ENCODE measurements at regions not wholly inside any gene's neighbourhood (a gene's known extent, or its start where the extent isn't known, plus 50 kb on each side); places are given as distances from the start of the nearest gene placed in this dataset.

DNA sequence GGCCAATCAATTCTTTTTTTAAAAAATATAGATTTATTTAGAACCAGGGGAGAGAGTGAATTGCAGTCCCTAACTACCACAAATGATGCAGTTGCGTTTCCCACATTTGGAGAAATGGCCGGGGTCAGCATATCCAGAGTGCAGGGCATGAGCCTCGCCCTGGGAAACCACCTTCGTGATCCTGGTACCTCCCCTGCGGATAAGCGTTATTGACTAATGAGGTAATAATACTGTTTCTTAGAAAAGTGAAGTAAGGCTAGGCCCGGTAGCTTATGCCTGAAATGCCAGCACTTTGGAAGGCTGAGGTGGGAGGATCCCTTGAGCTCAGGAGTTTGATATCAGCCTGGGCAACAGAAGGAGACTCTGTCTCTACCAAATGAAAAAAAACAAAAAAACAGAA is 111.5 kb upstream of the SLC45A1 start:
- H4K20me1 ChIP-seq (ENCODE audit: control insufficient read depth, insufficient read depth, low read depth, low read length), result no peaks in the 10 kb centered on the region
- no peaks in the 10 kb centered on the region for H3K4me1 ChIP-seq (ENCODE audit: control insufficient read depth, low read length)
- no peaks in the 10 kb centered on the region for H3F3A ChIP-seq (ENCODE audit: control insufficient read depth, insufficient read depth)
- no peak overlapping the region for H3K4me3 ChIP-seq (ENCODE audit: low read length)
- H3K27ac ChIP-seq (ENCODE audit: low read depth, low read length), result no peak overlapping the region
- TF ChIP-seq, protein P1, sequence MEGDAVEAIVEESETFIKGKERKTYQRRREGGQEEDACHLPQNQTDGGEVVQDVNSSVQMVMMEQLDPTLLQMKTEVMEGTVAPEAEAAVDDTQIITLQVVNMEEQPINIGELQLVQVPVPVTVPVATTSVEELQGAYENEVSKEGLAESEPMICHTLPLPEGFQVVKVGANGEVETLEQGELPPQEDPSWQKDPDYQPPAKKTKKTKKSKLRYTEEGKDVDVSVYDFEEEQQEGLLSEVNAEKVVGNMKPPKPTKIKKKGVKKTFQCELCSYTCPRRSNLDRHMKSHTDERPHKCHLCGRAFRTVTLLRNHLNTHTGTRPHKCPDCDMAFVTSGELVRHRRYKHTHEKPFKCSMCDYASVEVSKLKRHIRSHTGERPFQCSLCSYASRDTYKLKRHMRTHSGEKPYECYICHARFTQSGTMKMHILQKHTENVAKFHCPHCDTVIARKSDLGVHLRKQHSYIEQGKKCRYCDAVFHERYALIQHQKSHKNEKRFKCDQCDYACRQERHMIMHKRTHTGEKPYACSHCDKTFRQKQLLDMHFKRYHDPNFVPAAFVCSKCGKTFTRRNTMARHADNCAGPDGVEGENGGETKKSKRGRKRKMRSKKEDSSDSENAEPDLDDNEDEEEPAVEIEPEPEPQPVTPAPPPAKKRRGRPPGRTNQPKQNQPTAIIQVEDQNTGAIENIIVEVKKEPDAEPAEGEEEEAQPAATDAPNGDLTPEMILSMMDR (IDR thresholded peaks at IDR 0.05; ENCODE audit: low read depth, low read length, poor library complexity, severe bottlenecking), result no peak
- TF ChIP-seq EZH2phosphoT487 (IDR thresholded peaks at IDR 0.05; ENCODE audit: borderline replicate concordance, low read length), result no peak
- H3K9me3 ChIP-seq (ENCODE audit: control insufficient read depth, insufficient read depth, low read length), result no peaks in the 10 kb centered on the region
- no peaks in the 10 kb centered on the region for H3K36me3 ChIP-seq (ENCODE audit: control insufficient read depth, low read length)
- H3K27me3 ChIP-seq (ENCODE audit: control insufficient read depth, low read length), result no peaks in the 10 kb centered on the region
- no peak overlapping the region for H3K4me2 ChIP-seq (ENCODE audit: low read length)
- H3K9me2 ChIP-seq (replicated peaks; ENCODE audit: control insufficient read depth, low read length), result no peaks in the 10 kb centered on the region
- no peaks in the 10 kb centered on the region for H3K79me2 ChIP-seq (ENCODE audit: control insufficient read depth, low read length)

DNA sequence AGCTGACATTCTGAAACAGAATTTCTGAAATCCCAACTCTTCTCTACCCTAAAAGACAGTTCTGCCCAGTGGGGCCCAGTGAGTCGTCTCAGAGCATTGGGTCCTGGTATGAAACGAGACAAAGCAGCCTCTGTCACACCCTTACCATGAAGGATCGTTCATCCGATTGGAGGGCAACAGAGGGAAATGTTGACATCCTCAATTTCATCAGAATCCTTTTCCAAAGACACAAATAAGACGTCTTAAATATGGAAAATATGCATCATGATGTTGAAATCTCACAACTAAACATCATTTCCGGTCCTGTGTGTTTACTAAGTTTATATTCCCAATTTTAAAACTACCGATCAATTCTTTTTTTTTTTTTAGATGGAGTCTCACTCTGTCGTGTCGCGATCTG is 112.1 kb upstream of the SLC45A1 start:
- Histone ChIP-seq H3F3A (ENCODE audit: control insufficient read depth, insufficient read depth) (no peaks in the 10 kb centered on the region), H4K20me1 (ENCODE audit: control insufficient read depth, insufficient read depth, low read depth, low read length) (no peaks in the 10 kb centered on the region), H3K4me1 (ENCODE audit: control insufficient read depth, low read length) (no peaks in the 10 kb centered on the region), H3K36me3 (ENCODE audit: control insufficient read depth, low read length) (no peaks in the 10 kb centered on the region), H3K9me2 (replicated peaks; ENCODE audit: control insufficient read depth, low read length) (no peaks in the 10 kb centered on the region), H3K4me2 (ENCODE audit: low read length) (no peak overlapping the region), H3K27me3 (ENCODE audit: control insufficient read depth, low read length) (no peaks in the 10 kb centered on the region), H3K27ac (ENCODE audit: low read depth, low read length) (no peak overlapping the region), H3K79me2 (ENCODE audit: control insufficient read depth, low read length) (no peaks in the 10 kb centered on the region), H3K9me3 (ENCODE audit: control insufficient read depth, insufficient read depth, low read length) (no peaks in the 10 kb centered on the region), H3K4me3 (ENCODE audit: low read length) (no peak overlapping the region)
- no peak for TF ChIP-seq EZH2phosphoT487 (IDR thresholded peaks at IDR 0.05; ENCODE audit: borderline replicate concordance, low read length)
- TF ChIP-seq, protein P1 (IDR thresholded peaks at IDR 0.05; ENCODE audit: low read depth, low read length, poor library complexity, severe bottlenecking), result no peak

DNA sequence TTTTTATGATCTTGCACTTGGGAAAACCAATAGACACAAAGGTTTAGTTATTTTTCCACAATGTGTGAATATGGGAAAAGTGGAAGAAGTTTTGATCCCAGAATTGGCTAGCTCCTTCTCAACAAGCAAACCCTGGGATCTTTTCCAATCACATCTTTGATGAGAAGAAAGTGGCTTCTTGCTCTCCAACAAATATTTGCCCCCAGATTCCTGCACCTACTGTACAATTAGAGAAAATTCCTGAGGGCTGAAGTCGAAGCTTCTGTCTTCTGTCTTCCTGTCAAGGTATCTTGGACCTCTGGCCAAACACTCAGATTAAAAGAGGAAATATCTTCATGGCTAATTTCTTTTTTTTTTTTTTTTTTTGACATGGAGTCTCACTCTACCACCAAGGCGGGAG is 113.1 kb upstream of the SLC45A1 start:
- H3K36me3 ChIP-seq (ENCODE audit: control insufficient read depth, low read length), result no peaks in the 10 kb centered on the region
- H3K4me3 ChIP-seq (ENCODE audit: low read length), result no peak overlapping the region
- no peaks in the 10 kb centered on the region for H3K9me2 ChIP-seq (replicated peaks; ENCODE audit: control insufficient read depth, low read length)
- no peaks in the 10 kb centered on the region for H3F3A ChIP-seq (ENCODE audit: control insufficient read depth, insufficient read depth)
- H3K4me1 ChIP-seq (ENCODE audit: control insufficient read depth, low read length), result no peaks in the 10 kb centered on the region
- no peak overlapping the region for H3K4me2 ChIP-seq (ENCODE audit: low read length)
- no peaks in the 10 kb centered on the region for H3K79me2 ChIP-seq (ENCODE audit: control insufficient read depth, low read length)
- no peaks in the 10 kb centered on the region for H3K27me3 ChIP-seq (ENCODE audit: control insufficient read depth, low read length)
- no peak overlapping the region for H3K27ac ChIP-seq (ENCODE audit: low read depth, low read length)
- no peaks in the 10 kb centered on the region for H3K9me3 ChIP-seq (ENCODE audit: control insufficient read depth, insufficient read depth, low read length)
- H4K20me1 ChIP-seq (ENCODE audit: control insufficient read depth, insufficient read depth, low read depth, low read length), result no peaks in the 10 kb centered on the region
- TF ChIP-seq, protein P1 (IDR thresholded peaks at IDR 0.05; ENCODE audit: low read depth, low read length, poor library complexity, severe bottlenecking), result no peak
- TF ChIP-seq EZH2phosphoT487 (IDR thresholded peaks at IDR 0.05; ENCODE audit: borderline replicate concordance, low read length), result no peak

DNA sequence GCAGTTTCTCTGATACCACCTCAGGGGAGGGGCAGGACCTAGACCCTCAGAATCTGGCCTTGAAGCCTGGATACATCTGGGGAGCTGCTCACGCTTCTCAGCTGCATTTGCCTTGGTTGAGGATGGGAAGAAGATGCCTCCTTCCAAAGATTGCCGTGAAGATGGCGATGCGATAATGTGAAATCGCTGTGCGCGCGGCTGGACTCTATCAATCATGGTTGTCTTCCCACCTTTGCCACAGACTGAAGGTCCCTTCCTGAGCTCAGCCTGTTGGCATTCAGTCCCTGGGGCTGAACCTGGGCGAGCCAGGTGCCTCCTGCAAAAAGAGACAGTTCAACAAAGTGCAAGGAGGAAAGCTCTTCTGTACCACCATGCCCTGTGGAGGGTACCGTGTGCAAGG is 114.4 kb upstream of the SLC45A1 start:
- H3K9me3 ChIP-seq (ENCODE audit: control insufficient read depth, insufficient read depth, low read length), result no peaks in the 10 kb centered on the region
- no peak overlapping the region for H3K4me2 ChIP-seq (ENCODE audit: low read length)
- H3F3A ChIP-seq (ENCODE audit: control insufficient read depth, insufficient read depth), result no peaks in the 10 kb centered on the region
- TF ChIP-seq, protein P1 (IDR thresholded peaks at IDR 0.05; ENCODE audit: low read depth, low read length, poor library complexity, severe bottlenecking), result no peak
- TF ChIP-seq EZH2phosphoT487 (IDR thresholded peaks at IDR 0.05; ENCODE audit: borderline replicate concordance, low read length), result no peak
- H3K36me3 ChIP-seq (ENCODE audit: control insufficient read depth, low read length), result no peaks in the 10 kb centered on the region
- H3K9me2 ChIP-seq (replicated peaks; ENCODE audit: control insufficient read depth, low read length), result no peaks in the 10 kb centered on the region
- no peaks in the 10 kb centered on the region for H3K4me1 ChIP-seq (ENCODE audit: control insufficient read depth, low read length)
- H3K27ac ChIP-seq (ENCODE audit: low read depth, low read length), result no peak overlapping the region
- no peaks in the 10 kb centered on the region for H4K20me1 ChIP-seq (ENCODE audit: control insufficient read depth, insufficient read depth, low read depth, low read length)
- no peaks in the 10 kb centered on the region for H3K79me2 ChIP-seq (ENCODE audit: control insufficient read depth, low read length)
- no peak overlapping the region for H3K4me3 ChIP-seq (ENCODE audit: low read length)
- H3K27me3 ChIP-seq (ENCODE audit: control insufficient read depth, low read length), result no peaks in the 10 kb centered on the region
